BLaER1 (cell line): ENCODE measurements at regions not wholly inside any gene's neighbourhood (a gene's known extent, or its start where the extent isn't known, plus 50 kb on each side); places are given as distances from the start of the nearest gene placed in this dataset.

Experiments
- H3K27ac ChIP-seq: shearing (Covaris generic); formaldehyde crosslinking; 2 replicates; pipeline ENCODE4 v1.8.1; 2022
- H3K27me3 ChIP-seq: shearing (Covaris generic); formaldehyde crosslinking; 2 replicates; pipeline ENCODE4 v1.8.1; 2022
- H3K36me3 ChIP-seq: shearing (Covaris generic); formaldehyde crosslinking; 2 replicates; pipeline ENCODE4 v1.8.1; 2022
- H3K4me1 ChIP-seq: shearing (Covaris generic); formaldehyde crosslinking; 2 replicates; pipeline ENCODE4 v1.8.1; 2022
- H3K4me2 ChIP-seq: shearing (Covaris generic); formaldehyde crosslinking; 2 replicates; pipeline ENCODE4 v1.8.1; 2022
- H3K4me3 ChIP-seq: shearing (Covaris generic); formaldehyde crosslinking; 2 replicates; pipeline ENCODE4 v1.8.1; 2022
- H3K9ac ChIP-seq: shearing (Covaris generic); formaldehyde crosslinking; 2 replicates; pipeline ENCODE4 v1.8.1; 2022
- H3K9me3 ChIP-seq: shearing (Covaris generic); formaldehyde crosslinking; 2 replicates; pipeline ENCODE4 v1.8.1; 2022
- H4K20me1 ChIP-seq: shearing (Covaris generic); formaldehyde crosslinking; 2 replicates; pipeline ENCODE4 v1.8.1; 2022
- Cebpa-rat ChIP-seq: shearing (Covaris generic); IDR thresholded peaks from 2 replicates; pipeline ENCODE4 v1.8.1; 2022

- no peaks in the 10 kb centered on the region for H3K9me3 ChIP-seq
- H3K4me3 ChIP-seq, result no peak overlapping the region
- H3K27me3 ChIP-seq, result no peaks in the 10 kb centered on the region
- no peak for TF ChIP-seq Cebpa-rat
- no peaks in the 10 kb centered on the region for H3K36me3 ChIP-seq
- H4K20me1 ChIP-seq, result no peaks in the 10 kb centered on the region
- no peak overlapping the region for H3K9ac ChIP-seq
- H3K4me2 ChIP-seq, result no peak overlapping the region
- H3K4me1 ChIP-seq, result no peaks in the 10 kb centered on the region
- no peak overlapping the region for H3K27ac ChIP-seq
Measured at GRCh38 chr13:53340505-53341143, 312.0 kb downstream of the OLFM4 start.

- H3K27ac ChIP-seq, result no peak overlapping the region
Measured at GRCh38 chr13:53341144-53341510, 312.5 kb downstream of the OLFM4 start.

GRCh38 chr13:53342623-53343360 lies 314.2 kb downstream of the OLFM4 start:
- no peak overlapping the region for H3K9ac ChIP-seq
- no peaks in the 10 kb centered on the region for H3K4me1 ChIP-seq
- no peaks in the 10 kb centered on the region for H4K20me1 ChIP-seq
- H3K9me3 ChIP-seq, result no peaks in the 10 kb centered on the region
- H3K4me3 ChIP-seq, result no peak overlapping the region
- no peaks in the 10 kb centered on the region for H3K36me3 ChIP-seq
- no peak overlapping the region for H3K27ac ChIP-seq
- no peak for TF ChIP-seq Cebpa-rat
- no peak overlapping the region for H3K4me2 ChIP-seq
- no peaks in the 10 kb centered on the region for H3K27me3 ChIP-seq

More at GRCh38 chr13:53341144-53341510, 312.5 kb downstream of the OLFM4 start:
- no peaks in the 10 kb centered on the region for H3K36me3 ChIP-seq
- no peaks in the 10 kb centered on the region for H3K27me3 ChIP-seq
- no peak overlapping the region for H3K4me3 ChIP-seq
- no peaks in the 10 kb centered on the region for H3K4me1 ChIP-seq
- H3K9me3 ChIP-seq, result no peaks in the 10 kb centered on the region
- no peaks in the 10 kb centered on the region for H4K20me1 ChIP-seq
- H3K4me2 ChIP-seq, result no peak overlapping the region
- H3K9ac ChIP-seq, result no peak overlapping the region
- TF ChIP-seq Cebpa-rat, result no peak

- no peaks in the 10 kb centered on the region for H3K4me1 ChIP-seq
- H3K9me3 ChIP-seq, result no peaks in the 10 kb centered on the region
- H3K27me3 ChIP-seq, result no peaks in the 10 kb centered on the region
- H3K36me3 ChIP-seq, result no peaks in the 10 kb centered on the region
- no peak overlapping the region for H3K9ac ChIP-seq
- H3K4me2 ChIP-seq, result no peak overlapping the region
- TF ChIP-seq Cebpa-rat, result no peak
- H3K4me3 ChIP-seq, result no peak overlapping the region
- H3K27ac ChIP-seq, result no peak overlapping the region
- no peaks in the 10 kb centered on the region for H4K20me1 ChIP-seq
Measured at GRCh38 chr13:53343361-53343744, 314.7 kb downstream of the OLFM4 start.

GRCh38 chr13:53351021-53351420 lies 322.4 kb downstream of the OLFM4 start:
- Histone ChIP-seq H3K27me3 (no peaks in the 10 kb centered on the region), H3K4me3 (no peak overlapping the region), H3K9ac (no peak overlapping the region), H3K9me3 (no peaks in the 10 kb centered on the region), H3K27ac (no peak overlapping the region), H3K36me3 (no peaks in the 10 kb centered on the region), H4K20me1 (no peaks in the 10 kb centered on the region), H3K4me2 (no peak overlapping the region), H3K4me1 (no peaks in the 10 kb centered on the region)
- TF ChIP-seq Cebpa-rat, result no peak

- Histone ChIP-seq H3K4me3 (no peak overlapping the region), H3K4me1 (no peaks in the 10 kb centered on the region), H3K4me2 (no peak overlapping the region), H3K27ac (no peak overlapping the region), H4K20me1 (no peaks in the 10 kb centered on the region), H3K9me3 (no peaks in the 10 kb centered on the region), H3K27me3 (no peaks in the 10 kb centered on the region), H3K36me3 (no peaks in the 10 kb centered on the region), H3K9ac (no peak overlapping the region)
- no peak for TF ChIP-seq Cebpa-rat
Measured at GRCh38 chr13:53357582-53357981, 329.0 kb downstream of the OLFM4 start.

GRCh38 chr13:53368948-53369347 lies 340.3 kb downstream of the OLFM4 start:
- Histone ChIP-seq H3K4me3 (no peak overlapping the region), H4K20me1 (no peaks in the 10 kb centered on the region), H3K9me3 (no peaks in the 10 kb centered on the region), H3K4me1 (no peaks in the 10 kb centered on the region), H3K4me2 (no peak overlapping the region), H3K27ac (no peak overlapping the region), H3K27me3 (no peaks in the 10 kb centered on the region), H3K9ac (no peak overlapping the region), H3K36me3 (no peaks in the 10 kb centered on the region)
- no peak for TF ChIP-seq Cebpa-rat

GRCh38 chr13:53379485-53379884 lies 350.9 kb downstream of the OLFM4 start:
- no peak for TF ChIP-seq Cebpa-rat
- no peaks in the 10 kb centered on the region for H3K27me3 ChIP-seq
- H3K27ac ChIP-seq, result no peak overlapping the region
- no peaks in the 10 kb centered on the region for H4K20me1 ChIP-seq
- H3K9ac ChIP-seq, result no peak overlapping the region
- no peak overlapping the region for H3K4me3 ChIP-seq
- no peaks in the 10 kb centered on the region for H3K36me3 ChIP-seq
- H3K4me2 ChIP-seq, result no peak overlapping the region
- H3K4me1 ChIP-seq, result no peaks in the 10 kb centered on the region
- no peaks in the 10 kb centered on the region for H3K9me3 ChIP-seq

- H3K4me3 ChIP-seq, result no peak overlapping the region
- no peak overlapping the region for H3K4me2 ChIP-seq
- no peaks in the 10 kb centered on the region for H3K36me3 ChIP-seq
- H4K20me1 ChIP-seq, result no peaks in the 10 kb centered on the region
- no peak overlapping the region for H3K27ac ChIP-seq
- no peaks in the 10 kb centered on the region for H3K9me3 ChIP-seq
- no peaks in the 10 kb centered on the region; the same call in 1 of the 2 replicates for H3K4me1 ChIP-seq
- H3K9ac ChIP-seq, result no peak overlapping the region
- no peaks in the 10 kb centered on the region for H3K27me3 ChIP-seq
- TF ChIP-seq Cebpa-rat, result no peak
Measured at GRCh38 chr13:53382008-53382407, 353.4 kb downstream of the OLFM4 start.

- H3K4me1 ChIP-seq, result no peaks in the 10 kb centered on the region
- H3K36me3 ChIP-seq, result no peaks in the 10 kb centered on the region
- H4K20me1 ChIP-seq, result no peaks in the 10 kb centered on the region
- no peak overlapping the region for H3K27ac ChIP-seq
- no peak overlapping the region for H3K4me2 ChIP-seq
- no peak for TF ChIP-seq Cebpa-rat
- no peak overlapping the region for H3K4me3 ChIP-seq
- H3K9ac ChIP-seq, result no peak overlapping the region
- H3K27me3 ChIP-seq, result no peaks in the 10 kb centered on the region
- H3K9me3 ChIP-seq, result no peaks in the 10 kb centered on the region
Measured at GRCh38 chr13:53398051-53398450, 369.4 kb downstream of the OLFM4 start.
